GM12872 (cell line): ENCODE measurements at regions not wholly inside any gene's neighbourhood (a gene's known extent, or its start where the extent isn't known, plus 50 kb on each side); places are given as distances from the start of the nearest gene placed in this dataset.

Source experiments
- CTCF ChIP-seq: IDR thresholded peaks from 3 replicates; pipeline ENCODE4 v1.5.1; 2011; ENCODE audit warnings: low read depth, mild to moderate bottlenecking, low read length, moderate library complexity; ENCODE audit not compliant: insufficient read depth

GRCh38 chr2:120476141-120476540, 130.2 kb downstream of the INHBB start:
- TF ChIP-seq CTCF = no peak

- no peak for TF ChIP-seq CTCF
Observed at GRCh38 chr2:120477198-120477597, 131.3 kb downstream of the INHBB start.

- TF ChIP-seq CTCF = no peak
Observed at GRCh38 chr2:120477831-120478481, 132.0 kb downstream of the INHBB start.

GRCh38 chr2:120480346-120480902, 134.5 kb downstream of the INHBB start:
- TF ChIP-seq CTCF = no peak

GRCh38 chr2:120480903-120481445, 135.0 kb downstream of the INHBB start:
- no peak for TF ChIP-seq CTCF

- no peak for TF ChIP-seq CTCF
Observed at GRCh38 chr2:120481446-120482194, 135.7 kb downstream of the INHBB start.

GRCh38 chr2:120482334-120482733, 136.4 kb downstream of the INHBB start:
- TF ChIP-seq CTCF = no peak
